Sigmoid colon (tissue), 6 donors: ENCODE measurements at regions not wholly inside any gene's neighbourhood (a gene's known extent, or its start where the extent isn't known, plus 50 kb on each side); places are given as distances from the start of the nearest gene placed in this dataset.

Source experiments
- DNase-seq: peaks from one replicate; pipeline ENCODE4 v3.0.0-alpha.2; 2019
- H3K27ac ChIP-seq, 4 donors: fragments of 200-600 bp; sonication (generic); one replicate each; pipeline ENCODE4 v1.5.1; 2016 to 2019; ENCODE audit warnings: mild to moderate bottlenecking in 1 of 4
- H3K27me3 ChIP-seq, 3 donors: fragments of 200-600 bp; sonication (generic); one replicate each; pipeline ENCODE4 v1.5.1; 2019; ENCODE audit warnings: mild to moderate bottlenecking in 1 of 3
- H3K36me3 ChIP-seq, 4 donors: fragments of 200-600 bp; sonication (generic); one replicate each; pipeline ENCODE4 v1.5.1; 2016 to 2019
- H3K4me1 ChIP-seq, 4 donors: fragments of 200-600 bp; sonication (generic); one replicate each; pipeline ENCODE4 v1.5.1; 2017 to 2019
- H3K4me3 ChIP-seq, 4 donors: fragments of 200-600 bp; sonication (generic); one replicate each; pipeline ENCODE4 v1.5.1; 2017 to 2019; ENCODE audit warnings: mild to moderate bottlenecking in 2 of 4, moderate library complexity in 1 of 4
- H3K9me3 ChIP-seq, 4 donors: fragments of 200-600 bp in 3 of 4; sonication (generic) in 3 of 4; one replicate each; pipeline versions ENCODE4 v1.5.1 to v1.6.1; 2013 to 2019
- CTCF ChIP-seq, 4 experiments: fragments of 450-650 bp in 3 of 4; fragments of 200-600 bp in 1 of 4; IDR thresholded peaks; one replicate each; pipeline ENCODE4 v1.5.1; 2016 to 2019; ENCODE audit warnings: antibody characterized with exemption in 4 of 4, mild to moderate bottlenecking in 3 of 4, moderate library complexity in 2 of 4
- EP300 ChIP-seq, 4 donors: sonication (generic); formaldehyde crosslinking; IDR thresholded peaks; one replicate each; pipeline ENCODE4 v1.6.1; 2017; ENCODE audit warnings: antibody characterized with exemption in 4 of 4
- POLR2A ChIP-seq, 2 donors: fragments of 450-650 bp; IDR thresholded peaks; one replicate each; pipeline ENCODE4 v1.6.1; 2016; ENCODE audit warnings: antibody characterized with exemption in 2 of 2, mild to moderate bottlenecking in 2 of 2, moderate library complexity in 2 of 2
- POLR2AphosphoS5 ChIP-seq, 4 donors: sonication (generic); formaldehyde crosslinking; IDR thresholded peaks; one replicate each; pipeline ENCODE4 v1.6.1; 2017; ENCODE audit warnings: antibody characterized with exemption in 4 of 4
- WGBS, 2 donors: extraction: QIAGEN DNeasy Blood & Tissue Kit; methylation state at CpG; one replicate each; pipeline ENCODE4 v1.1.7; 2013; 5-methylcytosine and 5-hydroxymethylcytosine counted together
- intact Hi-C: fragments of 100-400 bp; cut with DNase I; formaldehyde crosslinking; loops from one replicate; pipeline ENCODE4 v1.15.1; 2023
- donor health status: healthy with polysubstance abuse.
- donor health status: healthy.

GRCh38 chr12:75825686-75826085 lies 205.9 kb downstream of the PHLDA1 start:
- no peak overlapping the region for H3K27ac ChIP-seq
- no peak for TF ChIP-seq POLR2A (IDR thresholded peaks at IDR 0.05)
- TF ChIP-seq POLR2AphosphoS5 (IDR thresholded peaks at IDR 0.05), result no peak
- no peak for TF ChIP-seq CTCF (IDR thresholded peaks at IDR 0.05)
- TF ChIP-seq EP300 (IDR thresholded peaks at IDR 0.05), result no peak
- intact Hi-C loops, result no loop called here
- 9 to 40% methylated on average over 4 of the region's 4 CpGs for WGBS, 2 donors
- H3K4me3 ChIP-seq, result no peak overlapping the region
- no peaks in the 10 kb centered on the region for H3K4me1 ChIP-seq
- H3K9me3 ChIP-seq, result no peaks in the 10 kb centered on the region
- no peak for DNase-seq
- H3K36me3 ChIP-seq, result no peaks in the 10 kb centered on the region
- H3K27me3 ChIP-seq, result no peaks in the 10 kb centered on the region

- H3K36me3 ChIP-seq, result no peaks in the 10 kb centered on the region
- H3K4me3 ChIP-seq, result no peak overlapping the region
- no peak overlapping the region for H3K27ac ChIP-seq
- no peak for TF ChIP-seq POLR2A (IDR thresholded peaks at IDR 0.05)
- TF ChIP-seq EP300 (IDR thresholded peaks at IDR 0.05), result no peak
- no peak for TF ChIP-seq CTCF (IDR thresholded peaks at IDR 0.05)
- no peak for TF ChIP-seq POLR2AphosphoS5 (IDR thresholded peaks at IDR 0.05)
- intact Hi-C loops, result no loop called here
- no peak for DNase-seq
- no peaks in the 10 kb centered on the region for H3K4me1 ChIP-seq
- WGBS, 2 donors, result 94 to 98% methylated on average over 1 of the region's 1 CpG
- H3K27me3 ChIP-seq, result no peaks in the 10 kb centered on the region
- H3K9me3 ChIP-seq, result no peaks in the 10 kb centered on the region
Observed at GRCh38 chr12:75823475-75823874, 208.1 kb downstream of the PHLDA1 start.

GRCh38 chr12:75822416-75822815 lies 209.2 kb downstream of the PHLDA1 start:
- Histone ChIP-seq H3K27me3 (no peaks in the 10 kb centered on the region), H3K36me3 (no peaks in the 10 kb centered on the region), H3K4me3 (no peak overlapping the region), H3K9me3 (no peaks in the 10 kb centered on the region), H3K4me1 (no peaks in the 10 kb centered on the region), H3K27ac (no peak overlapping the region)
- DNase-seq, result no peak
- WGBS, 2 donors, result 88 to 89% methylated on average over 3 of the region's 3 CpGs
- no peak for TF ChIP-seq POLR2A (IDR thresholded peaks at IDR 0.05)
- no peak for TF ChIP-seq CTCF (IDR thresholded peaks at IDR 0.05)
- TF ChIP-seq EP300 (IDR thresholded peaks at IDR 0.05), result no peak
- no peak for TF ChIP-seq POLR2AphosphoS5 (IDR thresholded peaks at IDR 0.05)
- intact Hi-C loops, result no loop called here

- no peak overlapping the region for H3K4me3 ChIP-seq
- intact Hi-C loops, result no loop called here
- peak; percentile 81 for DNase-seq
Observed at GRCh38 chr12:75820848-75821578, 210.6 kb downstream of the PHLDA1 start.

More at GRCh38 chr12:75820848-75821578, 210.6 kb downstream of the PHLDA1 start:
- Histone ChIP-seq H3K9me3 (no peaks in the 10 kb centered on the region), H3K4me1 (peaks cover 0 to 2% (median under 1%) of the 10 kb centered on the region in 4 donors), H3K27ac (peak overlapping the region; percentile 17 to 62 (median 44)), H3K27me3 (no peaks in the 10 kb centered on the region), H3K36me3 (no peaks in the 10 kb centered on the region)
- TF ChIP-seq POLR2A (IDR thresholded peaks at IDR 0.05) (no peak), CTCF (IDR thresholded peaks at IDR 0.05) (no peak), POLR2AphosphoS5 (IDR thresholded peaks at IDR 0.05) (no peak), EP300 (IDR thresholded peaks at IDR 0.05) (no peak)
- WGBS, 2 donors, result 83 to 89% methylated on average over 10 of the region's 10 CpGs
